ENCODE measurements at regions not wholly inside any gene's neighbourhood (a gene's known extent, or its start where the extent isn't known, plus 50 kb on each side); places are given as distances from the start of the nearest gene placed in this dataset.
"Not testable (repeated sequence)": the region's sequence is repeated elsewhere in the genome, so short reads cannot be mapped to it uniquely, and the experiment has no call there.

DNA sequence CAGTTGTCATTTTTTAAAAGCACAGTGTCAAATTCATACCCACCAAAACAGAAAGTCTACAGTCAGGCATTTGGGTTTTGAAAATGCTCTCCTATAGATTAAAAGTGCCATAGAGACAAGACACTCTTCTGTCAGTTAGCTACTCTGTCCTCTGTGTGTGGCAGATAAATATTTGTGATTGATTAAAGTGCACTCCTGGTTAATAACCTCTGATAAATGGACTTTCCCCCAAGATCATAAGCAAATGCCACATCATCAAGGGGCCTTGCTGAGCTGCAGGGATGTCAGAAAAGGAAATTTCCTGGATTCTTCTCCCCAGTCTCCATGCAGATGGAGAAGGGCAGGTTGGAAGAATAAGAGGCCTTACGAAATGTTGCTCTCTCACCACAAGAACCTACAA lies 1329.5 kb upstream of the TMEM132C start:
- no peaks in the 10 kb centered on the region for H3K36me3 Mint-ChIP-seq
- DNase-seq (ENCODE audit: low spot score): no peak
- Histone ChIP-seq H3K27ac (no peak overlapping the region), H3K9ac (no peak overlapping the region), H3K9me3 (ENCODE audit: low read depth) (no peaks in the 10 kb centered on the region), H4K20me1 (ENCODE audit: low read depth) (no peaks in the 10 kb centered on the region), H3K79me2 (ENCODE audit: low read depth) (no peaks in the 10 kb centered on the region), H3K4me2 (no peak overlapping the region), H3K4me3 (no peak overlapping the region), H3K36me3 (no peaks in the 10 kb centered on the region), H3K27me3 (no peaks in the 10 kb centered on the region), H2AFZ (replicated peaks) (no peak overlapping the region), H3K4me1 (no peaks in the 10 kb centered on the region), H3F3A (ENCODE audit: low read depth) (no peaks in the 10 kb centered on the region)
- no peaks in the 10 kb centered on the region for H3K4me1 Mint-ChIP-seq
- no peak overlapping the region for H3K27ac Mint-ChIP-seq
- TF ChIP-seq EZH2 (IDR thresholded peaks at IDR 0.05): no peak
- peaks cover 2% of the 10 kb centered on the region for H3K27me3 Mint-ChIP-seq (ENCODE audit: insufficient read depth, low read depth)
- H3K4me3 Mint-ChIP-seq: no peak overlapping the region
- H3K9me3 Mint-ChIP-seq: no peaks in the 10 kb centered on the region

DNA sequence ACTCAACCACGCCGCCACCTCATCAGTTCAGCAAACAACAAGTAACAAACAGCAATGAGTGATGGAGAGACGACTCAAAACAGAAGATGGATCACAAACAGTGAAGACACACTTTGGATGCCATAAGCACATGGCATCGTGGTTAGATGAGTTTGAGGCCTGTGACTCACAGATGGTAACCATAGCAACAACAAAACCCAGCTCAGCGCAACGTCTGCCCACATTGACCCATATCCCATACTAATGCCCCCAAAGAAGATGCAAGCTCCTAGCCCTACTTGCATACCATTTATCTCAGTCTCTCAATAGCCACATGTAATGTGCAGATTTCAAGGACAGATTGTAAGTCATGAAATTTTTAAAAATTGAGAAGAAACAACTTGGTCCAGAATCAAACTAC lies 1322.3 kb upstream of the TMEM132C start:
- Histone ChIP-seq H3K9me3 (ENCODE audit: low read depth) (no peaks in the 10 kb centered on the region), H3K4me2 (no peak overlapping the region), H3K4me1 (no peaks in the 10 kb centered on the region), H3K27ac (no peak overlapping the region), H3F3A (ENCODE audit: low read depth) (no peaks in the 10 kb centered on the region), H3K4me3 (no peak overlapping the region), H4K20me1 (ENCODE audit: low read depth) (no peaks in the 10 kb centered on the region), H3K36me3 (no peaks in the 10 kb centered on the region), H2AFZ (replicated peaks) (no peak overlapping the region), H3K9ac (no peak overlapping the region), H3K27me3 (peaks cover 4% of the 10 kb centered on the region), H3K79me2 (ENCODE audit: low read depth) (no peaks in the 10 kb centered on the region)
- H3K4me3 Mint-ChIP-seq: no peak overlapping the region
- H3K4me1 Mint-ChIP-seq: no peaks in the 10 kb centered on the region
- TF ChIP-seq, protein P1, sequence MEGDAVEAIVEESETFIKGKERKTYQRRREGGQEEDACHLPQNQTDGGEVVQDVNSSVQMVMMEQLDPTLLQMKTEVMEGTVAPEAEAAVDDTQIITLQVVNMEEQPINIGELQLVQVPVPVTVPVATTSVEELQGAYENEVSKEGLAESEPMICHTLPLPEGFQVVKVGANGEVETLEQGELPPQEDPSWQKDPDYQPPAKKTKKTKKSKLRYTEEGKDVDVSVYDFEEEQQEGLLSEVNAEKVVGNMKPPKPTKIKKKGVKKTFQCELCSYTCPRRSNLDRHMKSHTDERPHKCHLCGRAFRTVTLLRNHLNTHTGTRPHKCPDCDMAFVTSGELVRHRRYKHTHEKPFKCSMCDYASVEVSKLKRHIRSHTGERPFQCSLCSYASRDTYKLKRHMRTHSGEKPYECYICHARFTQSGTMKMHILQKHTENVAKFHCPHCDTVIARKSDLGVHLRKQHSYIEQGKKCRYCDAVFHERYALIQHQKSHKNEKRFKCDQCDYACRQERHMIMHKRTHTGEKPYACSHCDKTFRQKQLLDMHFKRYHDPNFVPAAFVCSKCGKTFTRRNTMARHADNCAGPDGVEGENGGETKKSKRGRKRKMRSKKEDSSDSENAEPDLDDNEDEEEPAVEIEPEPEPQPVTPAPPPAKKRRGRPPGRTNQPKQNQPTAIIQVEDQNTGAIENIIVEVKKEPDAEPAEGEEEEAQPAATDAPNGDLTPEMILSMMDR (IDR thresholded peaks at IDR 0.05): no peak
- TF ChIP-seq EZH2 (IDR thresholded peaks at IDR 0.05) (no peak), EZH2phosphoT487 (IDR thresholded peaks at IDR 0.05) (no peak)
- H3K9me3 Mint-ChIP-seq: no peaks in the 10 kb centered on the region
- no peak overlapping the region for H3K27ac Mint-ChIP-seq
- no peaks in the 10 kb centered on the region for H3K36me3 Mint-ChIP-seq
- H3K27me3 Mint-ChIP-seq (ENCODE audit: insufficient read depth, low read depth): peaks cover 2% of the 10 kb centered on the region
- DNase-seq (ENCODE audit: low spot score): no peak

DNA sequence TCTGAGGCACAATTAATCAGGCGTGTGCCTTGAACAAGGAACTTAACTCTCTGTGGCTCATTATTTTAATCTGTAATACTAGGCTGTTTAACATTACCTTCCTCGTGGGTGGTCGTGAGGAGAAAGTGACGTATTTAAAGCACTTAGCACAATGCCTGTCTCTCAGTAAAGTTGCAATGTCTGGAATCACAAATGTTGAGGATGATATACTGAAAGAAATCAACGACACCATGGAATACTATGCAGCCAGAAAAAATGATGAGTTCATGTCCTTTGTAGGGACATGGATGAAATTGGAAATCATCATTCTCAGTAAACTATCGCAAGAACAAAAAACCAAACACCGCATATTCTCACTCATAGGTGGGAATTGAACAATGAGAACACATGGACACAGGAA lies 1320.0 kb upstream of the TMEM132C start:
- not testable (repeated sequence) for H3K27me3 Mint-ChIP-seq (ENCODE audit: insufficient read depth, low read depth); H3K9me3 ChIP-seq (ENCODE audit: low read depth); H3K4me3 ChIP-seq; H3K79me2 ChIP-seq (ENCODE audit: low read depth); DNase-seq (ENCODE audit: low spot score); H3K4me2 ChIP-seq; H3K4me1 ChIP-seq; H2AFZ ChIP-seq (replicated peaks); H4K20me1 ChIP-seq (ENCODE audit: low read depth); H3K36me3 ChIP-seq; H3K4me1 Mint-ChIP-seq; H3K9me3 Mint-ChIP-seq; H3K27ac ChIP-seq; H3K36me3 Mint-ChIP-seq; H3K4me3 Mint-ChIP-seq; H3F3A ChIP-seq (ENCODE audit: low read depth); H3K9ac ChIP-seq; H3K27ac Mint-ChIP-seq
- peaks cover 12% of the 10 kb centered on the region for H3K27me3 ChIP-seq

DNA sequence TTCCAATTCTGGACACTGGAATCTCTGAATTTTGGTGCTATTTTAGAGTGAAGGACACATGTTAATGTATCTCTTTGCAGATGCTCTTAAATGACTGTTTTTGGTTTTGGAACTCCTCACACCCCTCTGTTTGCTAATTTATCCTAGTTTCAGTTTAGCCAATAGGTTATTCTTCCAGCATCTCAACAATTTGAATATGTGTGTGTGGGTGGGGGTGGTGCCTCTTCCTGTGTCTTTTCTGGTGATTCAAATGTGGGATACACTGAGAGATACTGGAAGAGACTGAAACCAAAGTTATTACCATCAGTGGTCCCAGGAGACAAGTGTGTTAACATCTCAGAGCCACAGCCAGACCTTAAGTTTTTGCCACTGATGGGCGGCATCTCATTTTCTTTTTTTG lies 1317.4 kb upstream of the TMEM132C start:
- TF ChIP-seq EZH2phosphoT487 (IDR thresholded peaks at IDR 0.05) (no peak), EZH2 (IDR thresholded peaks at IDR 0.05) (no peak)
- TF ChIP-seq, protein P1 (IDR thresholded peaks at IDR 0.05): no peak
- Histone ChIP-seq H2AFZ (replicated peaks) (no peak overlapping the region), H3K4me3 (no peak overlapping the region), H3K27ac (no peak overlapping the region), H3K27me3 (peaks cover 34% of the 10 kb centered on the region), H4K20me1 (ENCODE audit: low read depth) (no peaks in the 10 kb centered on the region), H3K9me3 (ENCODE audit: low read depth) (no peaks in the 10 kb centered on the region), H3F3A (ENCODE audit: low read depth) (no peaks in the 10 kb centered on the region), H3K9ac (no peak overlapping the region), H3K4me2 (no peak overlapping the region), H3K79me2 (ENCODE audit: low read depth) (no peaks in the 10 kb centered on the region), H3K36me3 (no peaks in the 10 kb centered on the region), H3K4me1 (peaks cover 12% of the 10 kb centered on the region)
- no peaks in the 10 kb centered on the region for H3K27me3 Mint-ChIP-seq (ENCODE audit: insufficient read depth, low read depth)
- no peak overlapping the region for H3K4me3 Mint-ChIP-seq
- H3K9me3 Mint-ChIP-seq: no peaks in the 10 kb centered on the region
- H3K36me3 Mint-ChIP-seq: no peaks in the 10 kb centered on the region
- no peak overlapping the region for H3K27ac Mint-ChIP-seq
- H3K4me1 Mint-ChIP-seq: peaks cover 9% of the 10 kb centered on the region
- no peak for DNase-seq (ENCODE audit: low spot score)
